Ishikawa (cell line): ENCODE measurements at regions not wholly inside any gene's neighbourhood (a gene's known extent, or its start where the extent isn't known, plus 50 kb on each side); places are given as distances from the start of the nearest gene placed in this dataset.

Experiments used
- CEBPB ChIP-seq: IDR thresholded peaks from 2 replicates; pipeline ENCODE4 v1.6.1; 2012
- EGR1 ChIP-seq: IDR thresholded peaks from 2 replicates; pipeline ENCODE4 v1.6.1; 2012
- EP300 ChIP-seq: IDR thresholded peaks from 2 replicates; pipeline ENCODE4 v1.6.1; 2012; ENCODE audit warnings: borderline replicate concordance
- RAD21 ChIP-seq: IDR thresholded peaks from 2 replicates; pipeline ENCODE4 v1.6.1; 2012; ENCODE audit warnings: low read depth
- TAF1 ChIP-seq: IDR thresholded peaks from 2 replicates; pipeline ENCODE4 v1.6.1; 2012; ENCODE audit warnings: low read depth, mild to moderate bottlenecking
- TEAD4 ChIP-seq: IDR thresholded peaks from 2 replicates; pipeline ENCODE4 v1.6.1; 2012
- USF1 ChIP-seq: IDR thresholded peaks from 2 replicates; pipeline ENCODE4 v1.6.1; 2012
- TF ChIP-seq, protein P1 (sequence below): IDR thresholded peaks from 2 replicates; pipeline ENCODE4 v1.6.1; 2012

- TF ChIP-seq EGR1, result no peak
- no peak for TF ChIP-seq EP300
- TF ChIP-seq, protein P1, sequence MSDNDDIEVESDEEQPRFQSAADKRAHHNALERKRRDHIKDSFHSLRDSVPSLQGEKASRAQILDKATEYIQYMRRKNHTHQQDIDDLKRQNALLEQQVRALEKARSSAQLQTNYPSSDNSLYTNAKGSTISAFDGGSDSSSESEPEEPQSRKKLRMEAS, result no peak
- no peak for TF ChIP-seq USF1
- no peak for TF ChIP-seq CEBPB
- no peak for TF ChIP-seq RAD21
- no peak for TF ChIP-seq TAF1
- no peak for TF ChIP-seq TEAD4
These were observed 371.6 kb upstream of the MON1B start for GRCh38 chr16:76819226-76819916.
